ENCODE measurements at regions not wholly inside any gene's neighbourhood (a gene's known extent, or its start where the extent isn't known, plus 50 kb on each side); places are given as distances from the start of the nearest gene placed in this dataset.
"Not testable (repeated sequence)": the region's sequence is repeated elsewhere in the genome, so short reads cannot be mapped to it uniquely, and the experiment has no call there.

DNA sequence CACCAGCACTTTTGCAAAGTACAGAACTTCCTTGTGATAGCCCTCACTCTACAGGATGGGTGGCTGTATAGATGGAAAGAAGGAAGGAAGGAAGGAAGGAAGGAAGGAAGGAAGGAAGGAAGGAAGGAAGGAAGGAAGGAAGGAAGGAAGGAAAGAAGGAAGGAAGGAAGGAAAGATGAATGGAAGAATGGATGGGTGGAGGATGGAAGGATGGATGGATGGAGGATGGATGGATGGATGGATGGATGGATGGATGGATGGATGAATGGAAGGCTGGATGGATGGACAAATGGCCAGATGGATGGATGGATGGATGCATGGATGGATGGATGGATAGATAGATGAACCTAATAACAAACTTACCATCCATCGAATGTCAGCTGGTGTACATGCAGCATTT is 256.9 kb downstream of the ANKRD60 start:
- DNase-seq (ENCODE audit: low read depth, low spot score), result not testable (repeated sequence)

DNA sequence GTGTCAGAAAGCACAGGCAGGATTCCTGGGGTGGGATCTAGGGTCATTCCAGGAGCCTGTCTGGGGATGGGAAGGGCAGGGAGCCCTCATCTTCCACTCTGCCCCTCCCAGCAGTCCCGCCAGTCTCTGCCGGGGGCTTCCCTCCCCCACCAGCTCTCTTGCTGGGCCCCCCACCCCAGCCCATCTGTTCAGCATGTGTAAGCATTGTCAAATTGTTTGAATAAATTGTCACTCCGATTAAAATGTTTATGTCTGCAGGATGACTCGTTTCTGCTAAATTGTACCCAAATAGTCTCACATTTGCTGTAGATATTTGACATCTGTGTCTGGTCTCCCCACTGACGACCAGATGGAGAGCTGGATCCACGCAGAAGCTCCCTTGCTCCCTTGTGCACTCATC is 257.6 kb downstream of the ANKRD60 start:
- DNase-seq (ENCODE audit: low read depth, low spot score), result no peak

DNA sequence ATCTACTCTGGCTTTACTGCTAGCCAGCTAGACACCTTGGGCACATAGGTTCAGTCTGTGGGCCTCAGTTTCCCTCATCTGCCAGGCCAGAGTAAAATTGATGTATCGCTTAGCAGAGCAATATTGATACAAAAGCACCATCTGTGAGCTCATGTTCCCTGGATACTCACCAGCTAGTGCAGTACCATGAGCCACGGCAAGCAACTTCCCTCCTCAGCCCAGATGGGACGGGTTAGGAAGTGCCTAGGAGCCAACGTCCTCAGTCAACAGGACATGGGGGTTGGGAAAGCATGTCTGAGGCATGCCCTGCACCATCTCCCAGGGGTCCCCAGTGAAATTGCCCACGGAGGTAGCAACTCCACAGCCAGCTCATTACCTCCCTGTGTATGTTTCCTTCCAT is 258.3 kb downstream of the ANKRD60 start:
- no peak for DNase-seq (ENCODE audit: low read depth, low spot score)

DNA sequence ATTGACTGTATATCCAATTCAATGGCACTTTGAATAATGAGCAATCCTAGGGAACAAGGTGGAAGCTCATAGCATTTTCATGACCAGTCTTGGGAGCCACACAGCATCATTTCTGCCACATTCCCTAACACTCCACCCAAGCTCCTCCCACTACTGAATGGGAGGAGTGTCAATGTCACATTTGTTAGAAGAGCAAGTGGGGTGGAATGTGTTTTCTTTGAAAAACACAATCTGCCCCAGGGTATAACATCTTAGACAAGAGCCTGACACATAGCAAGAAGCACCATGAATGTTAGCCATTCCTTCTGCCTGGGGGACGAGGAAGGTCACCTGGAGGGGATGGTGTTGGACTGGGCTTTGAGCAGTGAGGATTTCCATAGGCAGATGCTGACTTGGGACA is 258.3 kb upstream of the PMEPA1 start:
- DNase-seq (ENCODE audit: low read depth, low spot score), result no peak

DNA sequence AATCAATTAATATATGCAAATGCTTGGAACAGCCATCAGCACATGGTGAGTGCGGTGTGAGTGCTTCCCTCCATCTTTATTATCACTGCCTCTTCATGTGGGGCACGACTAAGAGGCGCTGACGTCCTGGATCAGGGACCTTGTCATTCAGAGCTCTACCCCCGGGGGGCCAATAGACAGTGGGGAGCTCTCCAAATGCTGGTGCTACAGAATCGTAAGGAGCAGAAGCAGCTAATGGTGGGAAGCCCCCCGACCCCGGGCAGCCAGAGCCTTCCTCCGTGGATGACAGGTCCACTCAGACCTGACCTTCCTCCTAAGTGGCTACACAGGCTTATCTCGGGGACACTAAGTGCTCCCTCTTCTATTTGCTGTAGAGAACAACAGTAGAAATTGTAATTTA is 257.5 kb upstream of the PMEPA1 start:
- DNase-seq (ENCODE audit: low read depth, low spot score), result no peak

DNA sequence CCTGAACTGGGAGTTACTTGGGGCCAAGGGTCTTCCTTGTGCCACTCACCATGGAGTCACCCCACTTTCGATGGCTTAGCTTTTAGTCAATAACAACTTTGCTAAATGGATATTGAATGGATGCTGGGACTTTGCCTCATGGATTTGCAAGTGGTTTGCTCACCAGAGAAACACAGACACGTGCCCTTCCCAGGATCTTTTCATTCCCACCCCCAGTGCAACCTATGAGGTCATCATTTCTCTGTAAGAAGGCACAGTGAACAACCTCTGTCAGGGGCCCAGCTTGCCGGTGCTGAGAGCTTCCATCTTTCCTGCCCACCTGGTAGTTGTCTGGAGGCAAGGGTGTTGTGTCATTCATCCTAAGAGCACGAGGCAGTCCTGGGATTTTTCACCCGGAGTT is 256.8 kb upstream of the PMEPA1 start:
- no peak for DNase-seq (ENCODE audit: low read depth, low spot score)

DNA sequence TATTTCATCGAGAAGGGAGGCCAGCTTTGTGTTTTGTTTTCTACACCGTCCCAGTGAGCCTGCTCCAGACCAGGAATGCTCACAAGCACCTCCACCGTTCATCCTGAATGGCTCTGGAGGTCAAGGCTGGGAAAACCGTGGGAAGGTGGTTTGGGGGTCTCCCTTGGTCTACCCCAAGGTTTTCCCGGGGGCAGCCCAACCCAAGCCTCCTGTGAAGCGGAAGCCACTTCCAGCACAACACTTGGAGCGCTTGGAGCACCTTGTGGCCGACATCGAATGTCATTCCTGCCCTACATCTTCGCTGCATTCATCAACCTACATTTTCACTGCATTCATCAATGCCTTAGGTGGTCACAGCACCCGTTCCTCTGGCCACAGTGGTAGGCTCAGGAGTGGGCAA is 255.6 kb upstream of the PMEPA1 start:
- no peak for DNase-seq (ENCODE audit: low read depth, low spot score)

DNA sequence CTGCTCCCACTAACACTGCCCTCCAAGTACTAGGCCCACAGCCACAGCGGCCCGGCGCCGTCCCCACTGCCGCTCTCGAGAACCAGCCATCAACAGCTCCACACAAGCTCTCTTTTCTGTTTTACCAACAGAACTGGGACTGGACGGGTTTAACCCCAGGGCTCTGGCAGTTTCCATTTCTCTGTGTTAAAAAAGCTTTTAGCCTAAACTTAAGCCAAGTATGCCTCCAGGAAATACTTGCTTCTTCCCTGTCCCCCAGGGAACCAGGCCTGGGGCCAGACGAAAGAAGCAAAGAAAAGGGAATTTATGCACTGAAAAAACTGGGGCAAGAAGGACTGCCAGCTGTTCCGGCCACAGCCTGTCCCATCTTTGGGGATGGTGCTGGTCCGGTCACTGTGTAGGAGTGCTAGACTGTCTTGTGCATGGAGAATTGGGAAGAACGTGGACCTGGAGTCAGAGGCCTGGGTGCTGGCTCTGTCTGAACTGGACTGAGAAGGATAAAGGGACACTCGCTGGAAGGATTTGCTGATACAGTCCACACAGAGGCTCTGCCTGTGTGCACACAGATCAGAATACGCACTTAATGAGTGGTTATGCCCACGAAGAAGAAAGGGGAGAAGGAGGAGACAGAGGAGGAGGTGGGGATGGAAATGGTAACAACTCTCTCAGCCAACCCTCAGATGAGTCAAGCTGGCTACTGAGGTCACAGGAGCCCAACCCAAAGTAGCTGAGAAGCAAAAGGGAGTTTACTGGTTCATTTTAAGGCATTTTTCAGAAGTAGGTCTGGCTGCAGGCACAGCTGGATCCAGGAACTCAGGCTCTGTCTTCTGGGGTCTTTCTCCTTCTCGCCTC is 254.4 kb upstream of the PMEPA1 start:
- DNase-seq (ENCODE audit: low read depth, low spot score), result no peak

DNA sequence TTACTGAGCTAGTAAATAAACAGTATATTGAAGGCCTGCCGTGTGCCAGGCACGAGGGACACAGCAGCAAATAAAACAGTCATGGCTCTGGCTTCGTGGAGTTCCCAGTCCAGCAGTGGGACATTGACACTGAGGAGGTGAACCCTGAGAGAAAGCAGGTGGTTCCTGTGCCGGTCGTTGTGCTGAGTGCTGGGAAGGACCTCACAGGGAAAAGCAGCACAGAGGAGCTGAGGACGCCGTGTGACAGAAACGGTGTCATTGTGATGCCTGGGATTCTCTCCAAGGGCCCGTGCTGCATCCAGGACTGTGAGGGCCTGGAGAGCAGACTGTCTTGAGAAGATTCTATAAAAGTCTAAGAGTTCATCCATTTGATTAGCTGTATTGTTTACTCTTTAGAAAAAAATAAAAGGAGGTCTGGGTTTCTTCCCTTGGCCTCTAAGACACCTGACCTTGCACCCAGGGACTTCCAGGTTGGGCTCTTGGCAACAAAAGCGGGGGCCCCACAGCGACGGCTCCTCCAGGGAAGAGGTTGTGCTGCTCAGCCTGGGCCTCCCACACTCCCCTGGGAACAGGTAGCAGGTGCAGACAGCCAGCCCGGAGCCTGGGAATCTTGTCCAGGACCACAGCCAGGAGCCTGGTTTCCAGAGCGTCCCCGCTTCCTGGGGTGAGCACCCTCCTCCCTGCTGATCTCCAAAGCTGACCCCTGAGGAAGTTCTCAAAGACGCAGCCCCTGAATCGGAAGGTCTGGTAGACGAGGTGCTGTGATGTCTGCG is 251.2 kb upstream of the PMEPA1 start:
- no peak for DNase-seq (ENCODE audit: low read depth, low spot score)

DNA sequence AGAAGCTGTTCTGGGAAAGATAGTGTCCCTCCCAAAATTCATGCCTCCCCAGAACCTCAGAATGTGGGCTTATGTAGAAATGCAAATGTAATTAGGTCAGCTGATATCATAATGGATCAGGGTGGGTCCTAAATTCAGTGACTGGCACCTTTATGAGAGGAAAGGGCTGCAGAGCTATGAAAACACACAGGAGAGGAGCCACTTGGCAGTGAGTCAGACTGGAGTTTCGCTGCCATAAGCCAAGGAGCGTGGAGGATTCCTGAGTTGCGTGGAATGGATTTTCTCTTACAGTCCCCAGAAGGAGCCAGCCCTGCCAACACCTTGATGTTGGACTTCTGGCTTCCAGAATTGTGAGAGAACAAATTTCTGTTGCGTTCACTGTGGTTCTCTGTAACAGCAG is 249.8 kb upstream of the PMEPA1 start:
- DNase-seq (ENCODE audit: low read depth, low spot score), result no peak

DNA sequence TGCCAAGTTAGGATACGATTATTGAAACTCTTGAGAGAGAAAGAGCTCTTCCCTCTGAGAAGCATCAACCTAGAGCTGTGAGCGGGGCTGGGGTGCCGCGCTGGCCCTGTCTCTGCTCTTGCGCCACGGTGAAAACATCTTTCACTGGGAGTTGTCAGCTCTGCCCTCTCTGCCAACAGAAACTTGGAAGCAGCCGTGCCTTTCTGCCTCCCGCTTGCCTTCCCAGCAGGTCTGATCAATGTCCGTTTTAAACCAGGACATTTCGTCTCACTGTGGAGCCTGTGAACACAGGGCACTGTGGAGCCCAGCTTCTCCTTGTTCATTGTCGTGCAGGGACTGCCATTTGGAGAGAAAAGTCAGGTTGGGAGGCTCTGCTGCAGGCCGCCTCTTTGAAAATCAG is 249.2 kb upstream of the PMEPA1 start:
- DNase-seq (ENCODE audit: low read depth, low spot score), result no peak

DNA sequence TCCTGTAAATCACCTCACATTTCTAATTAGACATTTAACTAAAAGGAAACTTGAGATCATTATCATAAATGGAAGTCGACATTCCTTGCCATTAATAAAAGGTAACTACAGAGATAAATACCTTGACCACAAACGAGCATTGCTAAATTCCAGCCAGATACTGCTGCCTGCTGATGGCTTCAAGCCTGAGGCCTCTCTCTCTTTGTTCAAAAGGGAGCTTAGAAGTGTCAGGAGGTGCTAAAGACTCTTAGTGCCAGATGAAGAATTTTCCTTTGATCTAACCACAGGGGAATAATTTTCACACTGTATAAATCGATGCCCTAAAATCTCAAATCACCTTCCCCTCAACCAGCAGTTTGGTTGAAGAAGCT is 248.2 kb upstream of the PMEPA1 start:
- no peak for DNase-seq (ENCODE audit: low read depth, low spot score)

DNA sequence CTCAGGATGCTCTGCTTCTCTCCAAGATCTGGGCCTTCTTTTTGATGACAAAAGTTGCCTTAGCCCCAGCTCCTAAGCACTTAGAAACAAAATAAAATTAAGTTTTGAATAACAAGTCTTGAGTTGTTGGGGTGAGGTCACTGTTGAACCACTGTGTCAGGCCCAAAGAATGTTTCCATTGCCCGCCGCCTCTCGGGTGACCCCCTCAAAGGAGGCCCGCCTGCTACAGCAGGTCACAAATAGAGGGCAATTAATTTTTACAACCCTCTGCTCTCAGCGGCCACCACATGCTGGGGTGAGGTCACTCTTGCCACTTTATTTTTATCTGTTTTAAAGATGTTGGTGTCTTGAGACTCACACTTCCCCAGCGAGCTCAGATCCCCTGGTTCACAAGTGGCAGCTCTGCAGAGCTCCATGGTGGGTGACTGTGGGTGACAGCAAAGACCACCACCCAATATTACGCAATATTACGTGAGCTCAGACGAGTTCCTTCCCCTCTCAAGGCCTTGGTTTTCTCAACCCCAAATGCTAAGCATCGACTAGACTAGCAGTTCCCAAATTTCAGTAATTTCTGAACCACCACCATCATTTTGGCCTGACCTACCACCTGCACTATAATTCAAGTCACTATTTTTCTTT is 247.7 kb upstream of the PMEPA1 start:
- no peak for DNase-seq (ENCODE audit: low read depth, low spot score)

DNA sequence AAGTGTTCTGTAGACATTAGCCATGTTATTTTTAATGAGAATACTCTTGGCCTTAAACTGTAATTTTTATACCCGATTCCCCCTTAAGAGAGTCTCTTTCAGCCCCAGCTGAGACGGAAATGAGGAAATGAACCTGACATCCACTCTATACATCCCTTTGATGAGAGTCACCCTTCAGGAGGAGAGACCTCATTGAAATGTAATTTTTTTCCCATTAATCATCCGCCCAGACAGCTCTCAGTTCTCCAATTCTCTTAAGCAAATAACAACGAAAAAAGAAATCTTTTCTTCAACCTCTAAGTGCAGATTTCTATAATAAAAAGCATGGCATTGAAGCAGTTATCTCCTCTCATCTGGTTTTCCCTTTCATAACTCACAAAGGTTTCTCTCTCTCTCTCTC is 243.8 kb upstream of the PMEPA1 start:
- DNase-seq (ENCODE audit: low read depth, low spot score), result no peak

DNA sequence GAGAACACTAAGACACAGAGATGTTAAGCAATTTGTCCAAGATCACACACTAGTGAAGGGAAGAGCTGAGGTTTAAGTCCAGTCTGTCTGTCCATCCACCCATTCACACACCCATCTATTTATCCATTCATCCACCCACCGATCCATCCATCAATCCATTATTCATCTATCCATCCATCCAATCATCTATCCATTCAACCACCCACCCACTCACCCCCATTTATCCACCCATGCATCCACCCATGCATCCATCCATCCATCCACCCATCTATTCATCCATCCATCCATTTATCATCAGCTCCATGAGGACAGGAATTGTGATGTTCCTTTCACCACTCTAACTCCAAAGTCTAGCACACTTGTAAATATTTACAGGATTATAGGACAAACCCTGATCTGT is 242.3 kb upstream of the PMEPA1 start:
- no peak for DNase-seq (ENCODE audit: low read depth, low spot score)

DNA sequence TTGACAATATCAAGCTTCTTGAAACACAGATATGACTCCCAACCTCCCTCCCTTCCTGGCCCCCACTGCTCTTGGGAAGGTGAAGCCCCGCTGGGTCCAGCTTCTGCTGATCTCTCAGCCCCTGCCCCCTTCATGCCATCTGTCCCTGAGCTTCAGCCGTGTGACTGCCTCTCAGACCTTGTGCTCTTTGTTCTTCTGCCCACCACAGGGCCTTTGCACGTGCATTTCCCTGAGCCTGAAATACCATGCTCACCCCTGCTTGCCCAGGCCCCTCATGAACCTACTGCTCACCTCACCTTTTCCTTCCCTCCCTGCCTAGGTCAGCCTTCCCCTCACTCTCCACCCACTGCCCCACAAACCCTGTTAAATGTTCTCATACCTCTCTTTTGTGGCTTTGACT is 241.7 kb upstream of the PMEPA1 start:
- no peak for DNase-seq (ENCODE audit: low read depth, low spot score)

DNA sequence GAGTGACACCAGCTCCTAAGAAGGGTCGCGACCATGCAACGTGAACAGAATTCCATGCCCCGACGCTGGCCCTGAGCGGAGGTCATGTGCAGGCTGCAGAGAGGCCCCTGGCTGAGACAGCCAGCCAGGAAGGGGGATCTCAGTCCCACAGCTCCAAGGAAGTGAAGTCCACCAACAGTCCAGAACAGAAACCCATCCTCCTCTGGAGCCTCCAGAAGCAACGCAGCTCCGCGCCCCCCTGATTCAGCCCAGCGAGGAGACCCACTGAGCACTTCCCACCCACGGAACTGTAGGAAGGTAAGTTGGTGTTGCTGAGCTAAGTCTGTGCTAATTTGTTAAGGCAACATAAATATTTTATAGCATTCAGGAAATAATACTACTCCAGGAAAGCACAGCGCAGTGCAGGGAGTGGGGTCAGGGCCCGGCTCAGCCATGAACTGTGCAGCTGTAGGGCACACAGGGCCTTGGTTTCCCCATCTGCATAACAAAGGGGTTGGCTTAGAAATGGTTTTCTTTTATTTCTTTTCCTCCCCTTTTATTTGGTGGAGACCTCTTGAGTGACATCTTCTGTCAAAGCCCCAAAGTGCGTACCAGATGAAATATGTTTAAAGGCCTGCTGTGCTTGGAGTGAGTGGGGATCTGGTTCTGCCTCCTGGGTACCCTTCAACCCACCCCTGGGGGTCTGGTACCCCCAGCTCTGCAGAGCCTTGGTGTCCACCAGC is 241.1 kb upstream of the PMEPA1 start:
- no peak for DNase-seq (ENCODE audit: low read depth, low spot score)

DNA sequence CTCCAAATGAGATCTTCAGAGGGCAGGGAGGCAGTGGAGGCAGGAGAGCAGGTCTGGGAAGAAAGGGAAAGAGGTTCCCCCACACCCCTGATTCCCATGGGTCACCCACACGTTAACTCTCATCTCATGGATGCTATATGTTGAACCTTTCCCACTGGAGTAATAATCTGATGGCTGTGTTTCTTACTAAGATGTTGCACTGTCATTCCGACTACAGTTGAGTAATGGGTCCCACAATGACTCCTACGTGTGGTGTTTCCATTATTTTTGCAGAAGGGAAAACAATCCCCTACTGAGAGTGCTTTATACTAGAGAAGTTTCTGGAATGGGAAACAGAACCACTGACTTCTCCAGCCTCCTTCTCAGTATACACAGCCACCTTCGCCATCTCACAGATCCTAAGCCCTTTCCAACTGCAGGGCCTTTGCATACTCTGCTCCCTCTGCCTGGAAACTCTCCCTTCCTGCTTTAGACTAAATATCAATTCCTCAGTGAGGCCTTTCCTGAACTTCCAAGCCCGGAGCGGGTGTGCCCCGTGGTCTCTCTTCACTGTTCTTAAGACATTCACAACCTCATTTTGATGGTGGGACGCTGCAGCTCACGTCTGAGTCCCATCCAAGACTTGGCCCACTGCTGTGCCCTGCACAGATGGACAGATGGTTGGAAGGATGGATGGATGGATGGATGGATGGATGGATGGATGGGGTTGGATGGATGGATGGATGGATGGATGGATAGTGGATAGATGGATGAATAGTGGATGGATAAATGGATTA is 238.6 kb upstream of the PMEPA1 start:
- no peak for DNase-seq (ENCODE audit: low read depth, low spot score)

DNA sequence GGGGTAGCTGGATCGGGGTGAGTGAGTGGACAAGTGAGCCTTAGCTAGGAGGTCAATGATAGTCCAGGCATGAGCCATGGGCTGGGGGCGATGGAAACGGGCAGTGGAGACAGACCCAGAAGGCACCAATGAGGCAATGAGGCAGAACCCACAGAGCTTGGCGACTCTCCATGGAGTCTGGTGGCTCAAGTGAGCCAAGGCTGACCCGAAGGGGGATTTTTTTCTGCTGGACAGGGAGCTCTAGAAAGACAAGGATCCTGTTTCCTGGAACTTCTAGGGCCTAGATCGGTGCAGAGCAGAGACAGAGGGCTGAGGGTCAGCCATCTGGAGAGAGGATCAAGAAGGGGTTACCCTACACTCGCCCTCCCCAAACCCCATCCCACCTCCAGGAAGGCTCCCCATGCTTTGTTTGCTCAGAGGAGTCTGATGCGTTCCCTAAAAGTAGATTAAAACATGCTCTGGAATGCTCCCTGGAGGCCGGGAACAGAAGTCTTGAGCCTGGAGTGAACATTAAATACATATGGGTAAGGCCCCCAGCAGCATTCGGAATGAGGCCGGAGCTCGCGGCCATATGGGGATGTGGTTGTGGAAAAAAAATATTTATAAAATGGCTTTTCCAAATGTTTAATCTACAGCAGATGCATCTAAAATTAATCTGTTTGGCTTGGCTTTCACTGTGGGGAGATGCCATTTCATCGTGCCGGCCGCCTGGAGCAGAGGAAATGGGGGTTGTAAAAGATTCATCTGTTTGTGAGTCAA is 237.8 kb upstream of the PMEPA1 start:
- DNase-seq (ENCODE audit: low read depth, low spot score), result no peak

DNA sequence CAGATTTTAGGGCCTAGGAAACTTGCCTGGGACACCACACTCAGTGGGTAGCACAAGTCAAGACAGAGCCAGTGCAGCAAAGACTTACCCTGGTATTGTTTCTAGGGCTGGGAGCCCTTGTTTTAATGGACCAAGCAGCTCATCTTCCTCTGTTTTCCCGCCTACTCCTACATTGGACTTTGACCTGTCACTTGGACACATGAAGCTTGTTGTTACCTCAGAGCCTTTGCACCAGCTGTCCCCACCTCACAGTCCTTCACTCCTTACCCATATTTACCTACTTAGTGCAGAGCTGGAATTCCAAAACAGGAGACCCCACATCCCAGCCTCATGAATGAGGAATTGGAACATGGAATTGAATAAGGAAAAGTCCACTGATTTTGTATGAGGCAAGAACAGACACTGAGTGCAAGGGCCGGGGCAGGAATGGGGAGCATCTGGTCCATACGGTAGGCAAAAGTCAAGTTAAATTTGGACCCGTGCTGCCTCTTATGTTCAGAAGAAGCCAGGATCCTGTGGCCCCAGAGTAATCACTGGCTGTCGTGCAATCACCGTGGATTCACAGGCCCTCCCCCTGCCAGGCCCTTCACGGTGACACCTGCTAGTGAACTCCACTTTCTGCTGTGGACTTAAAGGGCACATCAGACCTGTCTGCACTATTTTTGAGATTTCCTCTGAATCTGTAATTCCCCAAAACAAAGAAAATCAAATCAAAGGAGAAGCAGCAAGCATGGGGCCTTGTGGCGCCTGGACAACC is 236.9 kb upstream of the PMEPA1 start:
- no peak for DNase-seq (ENCODE audit: low read depth, low spot score)
